ENCODE measurements at regions not wholly inside any gene's neighbourhood (a gene's known extent, or its start where the extent isn't known, plus 50 kb on each side); places are given as distances from the start of the nearest gene placed in this dataset.

DNA sequence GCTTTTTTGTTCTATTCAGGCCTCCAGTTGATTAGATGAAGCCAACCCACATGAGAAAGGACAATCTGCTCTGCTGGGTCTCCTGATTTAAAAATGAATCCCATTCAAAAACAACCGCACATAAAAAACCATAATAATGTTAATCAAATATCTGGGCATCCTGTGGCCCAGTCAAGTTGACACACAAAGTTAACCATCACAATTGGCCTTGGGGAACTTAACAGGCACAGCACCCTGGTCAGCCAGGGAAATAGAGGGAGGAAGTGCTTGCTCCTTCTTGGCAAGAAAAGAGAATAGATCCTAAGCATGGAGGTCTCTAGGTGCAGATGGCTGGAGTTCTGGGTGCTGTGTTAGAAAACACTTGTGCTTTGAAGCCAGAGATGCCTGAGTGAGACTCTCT lies 109.6 kb upstream of the OLIG2 start:
- TF ChIP-seq, protein P1, sequence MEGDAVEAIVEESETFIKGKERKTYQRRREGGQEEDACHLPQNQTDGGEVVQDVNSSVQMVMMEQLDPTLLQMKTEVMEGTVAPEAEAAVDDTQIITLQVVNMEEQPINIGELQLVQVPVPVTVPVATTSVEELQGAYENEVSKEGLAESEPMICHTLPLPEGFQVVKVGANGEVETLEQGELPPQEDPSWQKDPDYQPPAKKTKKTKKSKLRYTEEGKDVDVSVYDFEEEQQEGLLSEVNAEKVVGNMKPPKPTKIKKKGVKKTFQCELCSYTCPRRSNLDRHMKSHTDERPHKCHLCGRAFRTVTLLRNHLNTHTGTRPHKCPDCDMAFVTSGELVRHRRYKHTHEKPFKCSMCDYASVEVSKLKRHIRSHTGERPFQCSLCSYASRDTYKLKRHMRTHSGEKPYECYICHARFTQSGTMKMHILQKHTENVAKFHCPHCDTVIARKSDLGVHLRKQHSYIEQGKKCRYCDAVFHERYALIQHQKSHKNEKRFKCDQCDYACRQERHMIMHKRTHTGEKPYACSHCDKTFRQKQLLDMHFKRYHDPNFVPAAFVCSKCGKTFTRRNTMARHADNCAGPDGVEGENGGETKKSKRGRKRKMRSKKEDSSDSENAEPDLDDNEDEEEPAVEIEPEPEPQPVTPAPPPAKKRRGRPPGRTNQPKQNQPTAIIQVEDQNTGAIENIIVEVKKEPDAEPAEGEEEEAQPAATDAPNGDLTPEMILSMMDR (conservative IDR thresholded peaks at IDR 0.05 in 1 of 2, IDR thresholded peaks at IDR 0.05 in 1 of 2; ENCODE audit: low read depth in 1 of 2, low read length in 2 of 2), result no peak
- TF ChIP-seq EZH2 (IDR thresholded peaks at IDR 0.05; ENCODE audit: low read length, missing control alignments), result no peak
